ENCODE measurements at regions not wholly inside any gene's neighbourhood (a gene's known extent, or its start where the extent isn't known, plus 50 kb on each side); places are given as distances from the start of the nearest gene placed in this dataset.

DNA sequence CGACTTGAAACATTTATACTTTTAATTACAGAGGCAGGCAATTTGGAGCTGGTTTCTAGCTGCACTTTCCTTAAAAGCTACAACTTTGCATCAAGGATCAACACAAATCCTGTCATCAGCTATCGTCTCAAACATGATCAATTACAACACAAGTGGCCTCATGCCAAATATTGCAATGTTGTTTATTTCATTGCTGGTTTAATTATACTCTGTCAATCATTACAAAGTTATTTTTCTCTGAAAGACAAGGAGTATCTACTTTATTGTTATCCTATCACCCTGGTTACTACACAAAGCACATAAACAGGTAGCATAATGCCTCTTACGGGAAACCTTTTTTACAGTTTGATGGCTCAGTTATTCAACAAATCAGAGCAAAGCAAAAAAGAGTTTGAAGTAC, 58.0 kb upstream of the FOXB1 start:
- H3K36me3 ChIP-seq = no peaks in the 10 kb centered on the region
- no peak for DNase-seq
- TF ChIP-seq, protein P1, sequence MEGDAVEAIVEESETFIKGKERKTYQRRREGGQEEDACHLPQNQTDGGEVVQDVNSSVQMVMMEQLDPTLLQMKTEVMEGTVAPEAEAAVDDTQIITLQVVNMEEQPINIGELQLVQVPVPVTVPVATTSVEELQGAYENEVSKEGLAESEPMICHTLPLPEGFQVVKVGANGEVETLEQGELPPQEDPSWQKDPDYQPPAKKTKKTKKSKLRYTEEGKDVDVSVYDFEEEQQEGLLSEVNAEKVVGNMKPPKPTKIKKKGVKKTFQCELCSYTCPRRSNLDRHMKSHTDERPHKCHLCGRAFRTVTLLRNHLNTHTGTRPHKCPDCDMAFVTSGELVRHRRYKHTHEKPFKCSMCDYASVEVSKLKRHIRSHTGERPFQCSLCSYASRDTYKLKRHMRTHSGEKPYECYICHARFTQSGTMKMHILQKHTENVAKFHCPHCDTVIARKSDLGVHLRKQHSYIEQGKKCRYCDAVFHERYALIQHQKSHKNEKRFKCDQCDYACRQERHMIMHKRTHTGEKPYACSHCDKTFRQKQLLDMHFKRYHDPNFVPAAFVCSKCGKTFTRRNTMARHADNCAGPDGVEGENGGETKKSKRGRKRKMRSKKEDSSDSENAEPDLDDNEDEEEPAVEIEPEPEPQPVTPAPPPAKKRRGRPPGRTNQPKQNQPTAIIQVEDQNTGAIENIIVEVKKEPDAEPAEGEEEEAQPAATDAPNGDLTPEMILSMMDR (IDR thresholded peaks at IDR 0.05) = no peak
- TF ChIP-seq POLR2A (IDR thresholded peaks at IDR 0.05) = no peak
- TF ChIP-seq POLR2AphosphoS5 (IDR thresholded peaks at IDR 0.05) = no peak
- TF ChIP-seq EP300 (IDR thresholded peaks at IDR 0.05) = no peak

GRCh38 chr15:59945036-59945435, 59.1 kb upstream of the FOXB1 start:
- no peaks in the 10 kb centered on the region for H3K9me3 ChIP-seq
- no peaks in the 10 kb centered on the region for H3K36me3 ChIP-seq
- WGBS, 5 donors = 78 to 87% (median 85%) methylated on average over 10 of the region's 10 CpGs
- peaks cover 0 to 5% (median 0%) of the 10 kb centered on the region in 3 donors for H3K27me3 ChIP-seq
- intact Hi-C loops (cut with DNase I; ENCODE audit: low total_unique reads) = no loop called here
- no peak for DNase-seq
- H3K4me3 ChIP-seq = no peak overlapping the region
- no peaks in the 10 kb centered on the region for H3K4me1 ChIP-seq
- H3K27ac ChIP-seq = no peak overlapping the region
- no peak for TF ChIP-seq POLR2A (IDR thresholded peaks at IDR 0.05)
- TF ChIP-seq, protein P1 (IDR thresholded peaks at IDR 0.05) = no peak
- no peak for TF ChIP-seq POLR2AphosphoS5 (IDR thresholded peaks at IDR 0.05)
- no peak for TF ChIP-seq EP300 (IDR thresholded peaks at IDR 0.05)

More for the DNA sequence above, 58.0 kb upstream of the FOXB1 start:
- Histone ChIP-seq H3K27ac (no peak overlapping the region), H3K9me3 (no peaks in the 10 kb centered on the region), H3K27me3 (peaks cover 0 to 5% (median 0%) of the 10 kb centered on the region in 3 donors), H3K4me1 (no peaks in the 10 kb centered on the region), H3K4me3 (no peak overlapping the region)
- WGBS, 5 donors = 56 to 74% (median 66%) methylated on average over 3 of the region's 3 CpGs
- intact Hi-C loops (cut with DNase I; ENCODE audit: low total_unique reads) = no loop called here

DNA sequence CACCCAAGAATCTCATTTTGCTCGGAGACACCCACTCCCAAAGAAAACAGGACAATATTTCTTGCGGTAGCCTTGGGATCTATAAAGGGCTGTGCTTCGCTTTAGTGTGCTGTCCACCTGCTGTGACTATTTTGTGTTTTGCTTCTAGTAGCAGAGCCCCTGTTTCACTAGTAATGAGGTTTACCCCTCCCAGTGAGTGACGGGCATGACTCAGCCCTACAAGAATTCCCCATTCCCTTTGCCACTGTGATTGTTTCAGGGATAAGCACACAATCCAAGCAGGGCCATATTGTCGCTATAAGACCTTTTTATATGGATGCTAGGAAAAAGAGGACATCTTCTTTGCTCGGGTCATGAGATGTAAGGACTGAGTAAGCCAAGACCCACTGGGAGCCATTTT, 62.5 kb upstream of the FOXB1 start:
- Histone ChIP-seq H3K4me1 (no peaks in the 10 kb centered on the region), H3K9me3 (no peaks in the 10 kb centered on the region), H3K27me3 (peaks cover 0 to 23% (median 4%) of the 10 kb centered on the region in 3 donors), H3K4me3 (no peak overlapping the region), H3K27ac (no peak overlapping the region), H3K36me3 (no peaks in the 10 kb centered on the region)
- intact Hi-C loops (cut with DNase I; ENCODE audit: low total_unique reads) = no loop called here
- 62 to 82% (median 77%) methylated on average over 6 of the region's 6 CpGs for WGBS, 5 donors
- DNase-seq = no peak
- TF ChIP-seq EP300 (IDR thresholded peaks at IDR 0.05) (no peak), POLR2AphosphoS5 (IDR thresholded peaks at IDR 0.05) (no peak), POLR2A (IDR thresholded peaks at IDR 0.05) (no peak)
- TF ChIP-seq, protein P1 (IDR thresholded peaks at IDR 0.05) = no peak

GRCh38 chr15:59940928-59941327, 63.2 kb upstream of the FOXB1 start:
- intact Hi-C loops (cut with DNase I; ENCODE audit: low total_unique reads) = no loop called here
- WGBS, 5 donors = 80 to 97% (median 90%) methylated on average over 1 of the region's 1 CpG
- no peak for DNase-seq
- H3K4me1 ChIP-seq = no peaks in the 10 kb centered on the region
- TF ChIP-seq, protein P1 (IDR thresholded peaks at IDR 0.05) = no peak
- no peak for TF ChIP-seq POLR2A (IDR thresholded peaks at IDR 0.05)
- no peak for TF ChIP-seq EP300 (IDR thresholded peaks at IDR 0.05)
- no peak for TF ChIP-seq POLR2AphosphoS5 (IDR thresholded peaks at IDR 0.05)
- peaks cover 0 to 27% (median 8%) of the 10 kb centered on the region in 3 donors for H3K27me3 ChIP-seq
- H3K36me3 ChIP-seq = no peaks in the 10 kb centered on the region
- no peaks in the 10 kb centered on the region for H3K9me3 ChIP-seq
- H3K4me3 ChIP-seq = no peak overlapping the region
- no peak overlapping the region for H3K27ac ChIP-seq
